ENCODE measurements at regions not wholly inside any gene's neighbourhood (a gene's known extent, or its start where the extent isn't known, plus 50 kb on each side); places are given as distances from the start of the nearest gene placed in this dataset.

- no peak for TF ChIP-seq EP300 (conservative IDR thresholded peaks at IDR 0.05; ENCODE audit: poor library complexity, severe bottlenecking)
- TF ChIP-seq CTCF (IDR thresholded peaks at IDR 0.05; ENCODE audit: poor library complexity, severe bottlenecking) = no peak
- no peak for TF ChIP-seq MXI1 (conservative IDR thresholded peaks at IDR 0.05; ENCODE audit: poor library complexity, severe bottlenecking)
- no peak for TF ChIP-seq EZH2 (IDR thresholded peaks at IDR 0.05; ENCODE audit: borderline replicate concordance, insufficient read depth, low read length, poor library complexity, severe bottlenecking)
- TF ChIP-seq SMC3 (conservative IDR thresholded peaks at IDR 0.05; ENCODE audit: poor library complexity) = no peak
These were observed 456.7 kb downstream of the SLC16A7 start for GRCh38 chr12:60052483-60052882.

All from neural cell (in vitro differentiated cells).